Testis (tissue), 2 donors: ENCODE measurements at regions not wholly inside any gene's neighbourhood (a gene's known extent, or its start where the extent isn't known, plus 50 kb on each side); places are given as distances from the start of the nearest gene placed in this dataset.

ENCODE experiments used
- DNase-seq: peaks from one replicate; pipeline ENCODE4 v3.0.0-alpha.2; 2019
- H3K27ac ChIP-seq, 2 donors: fragments of 200-600 bp; sonication (generic); one replicate each; pipeline ENCODE4 v1.5.1; 2019
- H3K27me3 ChIP-seq: fragments of 200-600 bp; sonication (generic); one replicate; pipeline ENCODE4 v1.5.1; 2019
- H3K36me3 ChIP-seq: fragments of 200-600 bp; sonication (generic); one replicate; pipeline ENCODE4 v1.5.1; 2017; ENCODE audit warnings: low read depth; ENCODE audit errors: missing control alignments
- H3K4me1 ChIP-seq: fragments of 200-600 bp; sonication (generic); one replicate; pipeline ENCODE4 v1.5.1; 2019
- H3K4me3 ChIP-seq, 2 donors: fragments of 200-600 bp; sonication (generic); one replicate each; pipeline ENCODE4 v1.5.1; 2017 to 2019
- H3K9me3 ChIP-seq: fragments of 200-600 bp; sonication (generic); one replicate; pipeline ENCODE4 v1.5.1; 2017
- CTCF ChIP-seq, 3 experiments: fragments of 450-650 bp in 2 of 3; fragments of 200-600 bp in 1 of 3; sonication (generic) in 1 of 3; IDR thresholded peaks; one replicate each; pipeline ENCODE4 v1.5.1; 2016 to 2019; ENCODE audit warnings: antibody characterized with exemption in 3 of 3, mild to moderate bottlenecking in 2 of 3, moderate library complexity in 1 of 3
- POLR2A ChIP-seq: fragments of 450-650 bp; IDR thresholded peaks from one replicate; pipeline ENCODE4 v1.6.1; 2017; ENCODE audit warnings: antibody characterized with exemption, mild to moderate bottlenecking, moderate library complexity
- WGBS, 2 donors: methylation state at CpG; one replicate each; pipeline ENCODE4 v1.1.5; 2018; 5-methylcytosine and 5-hydroxymethylcytosine counted together
- intact Hi-C: fragments of 100-400 bp; cut with DNase I; formaldehyde crosslinking; loops from one replicate; pipeline ENCODE4 v1.15.1; 2023; ENCODE audit warnings: low total_unique reads

DNA sequence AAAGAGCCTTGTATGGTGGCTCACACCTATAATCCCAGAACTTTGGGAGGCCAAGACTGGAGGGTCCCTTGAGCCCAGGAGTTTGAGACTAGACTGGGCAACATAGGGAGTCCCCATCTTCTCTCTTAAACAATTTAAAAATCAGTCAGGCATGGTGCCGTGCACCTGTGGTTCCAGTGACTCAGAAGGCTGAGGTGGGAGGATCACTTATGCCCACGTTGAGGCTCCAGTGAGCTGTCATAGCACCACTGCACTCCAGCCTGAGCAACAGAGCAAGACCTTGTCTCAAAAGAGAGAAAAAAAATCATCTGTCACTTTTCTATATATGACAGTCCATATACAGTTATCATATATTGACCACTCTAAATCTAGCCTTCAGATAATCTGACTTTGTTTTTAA, 658.3 kb downstream of the LTN1 start:
- no peak for TF ChIP-seq CTCF (IDR thresholded peaks at IDR 0.05)
- TF ChIP-seq POLR2A: no peak
- WGBS, 2 donors: 83 to 92% methylated on average over 2 of the region's 2 CpGs
- intact Hi-C loops: no loop called here
- no peak for DNase-seq
- Histone ChIP-seq H3K27me3 (no peaks in the 10 kb centered on the region), H3K36me3 (no peaks in the 10 kb centered on the region), H3K9me3 (no peaks in the 10 kb centered on the region), H3K4me3 (no peak overlapping the region), H3K27ac (no peak overlapping the region), H3K4me1 (no peaks in the 10 kb centered on the region)

DNA sequence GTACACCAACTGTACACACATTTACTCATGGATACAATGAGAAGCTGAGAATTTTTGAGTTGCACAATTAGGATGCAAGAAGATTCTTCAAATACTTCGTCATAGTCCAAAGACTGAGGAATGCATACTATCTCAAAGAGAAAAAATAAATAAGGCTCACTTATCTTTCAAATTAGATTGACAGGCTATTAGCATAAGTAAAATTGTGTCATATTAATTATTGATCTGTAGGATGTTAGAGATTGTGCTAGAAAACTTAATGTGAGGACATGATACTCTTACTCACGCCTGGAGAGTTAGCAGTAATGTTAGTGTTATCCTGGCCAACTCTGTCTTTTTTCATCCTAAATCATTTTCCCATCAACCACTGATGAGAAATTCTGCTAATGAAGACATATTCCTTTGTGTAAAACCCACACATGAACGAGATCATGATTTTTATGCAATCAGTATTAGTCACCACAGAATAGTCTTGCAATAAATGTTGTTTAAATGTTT, 659.0 kb downstream of the LTN1 start:
- no peak for DNase-seq
- H3K27ac ChIP-seq: no peak overlapping the region

GRCh38 chr21:28332796-28333195, 659.9 kb downstream of the LTN1 start:
- TF ChIP-seq CTCF (IDR thresholded peaks at IDR 0.05) (no peak), POLR2A (no peak)
- WGBS, 2 donors: 55 to 61% methylated on average over 1 of the region's 1 CpG
- no peak for DNase-seq
- Histone ChIP-seq H3K27me3 (no peaks in the 10 kb centered on the region), H3K4me1 (no peaks in the 10 kb centered on the region), H3K27ac (no peak overlapping the region), H3K9me3 (no peaks in the 10 kb centered on the region), H3K36me3 (no peaks in the 10 kb centered on the region), H3K4me3 (no peak overlapping the region)
- intact Hi-C loops: no loop called here

More for the DNA sequence above, 659.0 kb downstream of the LTN1 start:
- WGBS, 2 donors: 78 to 81% methylated on average over 3 of the region's 3 CpGs
- Histone ChIP-seq H3K27me3 (no peaks in the 10 kb centered on the region), H3K4me3 (no peak overlapping the region), H3K4me1 (no peaks in the 10 kb centered on the region), H3K9me3 (no peaks in the 10 kb centered on the region), H3K36me3 (no peaks in the 10 kb centered on the region)
- intact Hi-C loops: no loop called here
- TF ChIP-seq POLR2A: no peak
- no peak for TF ChIP-seq CTCF (IDR thresholded peaks at IDR 0.05)

DNA sequence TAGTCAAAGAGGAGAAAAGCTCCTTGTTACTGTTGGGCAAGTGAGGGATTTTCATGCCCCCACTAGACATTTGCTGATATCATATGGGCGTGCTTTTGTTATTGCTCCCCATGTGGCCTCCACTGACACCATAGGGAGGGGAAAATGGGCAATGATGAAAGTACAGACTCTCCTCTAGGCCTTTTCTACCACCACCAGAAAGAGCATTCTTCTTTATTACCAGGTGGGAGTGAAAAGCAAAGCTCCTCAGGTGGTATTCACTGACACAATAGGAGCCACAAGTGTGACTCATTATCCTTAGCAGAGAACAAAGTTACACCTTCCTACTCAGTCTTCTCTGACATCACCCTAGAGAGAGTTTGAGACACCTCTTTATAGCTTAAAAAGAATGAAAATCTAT, 667.1 kb downstream of the LTN1 start:
- WGBS, 2 donors: 91 to 93% methylated on average over 1 of the region's 1 CpG
- H3K4me3 ChIP-seq: no peak overlapping the region

More for the DNA sequence above, 667.1 kb downstream of the LTN1 start:
- TF ChIP-seq CTCF (IDR thresholded peaks at IDR 0.05) (no peak), POLR2A (no peak)
- no peaks in the 10 kb centered on the region for H3K36me3 ChIP-seq
- no peaks in the 10 kb centered on the region for H3K4me1 ChIP-seq
- no peaks in the 10 kb centered on the region for H3K9me3 ChIP-seq
- H3K27ac ChIP-seq: no peak overlapping the region
- H3K27me3 ChIP-seq: no peaks in the 10 kb centered on the region
- intact Hi-C loops: no loop called here
- DNase-seq: no peak
